ENCODE measurements at regions not wholly inside any gene's neighbourhood (a gene's known extent, or its start where the extent isn't known, plus 50 kb on each side); places are given as distances from the start of the nearest gene placed in this dataset.

- TF ChIP-seq, protein P1, sequence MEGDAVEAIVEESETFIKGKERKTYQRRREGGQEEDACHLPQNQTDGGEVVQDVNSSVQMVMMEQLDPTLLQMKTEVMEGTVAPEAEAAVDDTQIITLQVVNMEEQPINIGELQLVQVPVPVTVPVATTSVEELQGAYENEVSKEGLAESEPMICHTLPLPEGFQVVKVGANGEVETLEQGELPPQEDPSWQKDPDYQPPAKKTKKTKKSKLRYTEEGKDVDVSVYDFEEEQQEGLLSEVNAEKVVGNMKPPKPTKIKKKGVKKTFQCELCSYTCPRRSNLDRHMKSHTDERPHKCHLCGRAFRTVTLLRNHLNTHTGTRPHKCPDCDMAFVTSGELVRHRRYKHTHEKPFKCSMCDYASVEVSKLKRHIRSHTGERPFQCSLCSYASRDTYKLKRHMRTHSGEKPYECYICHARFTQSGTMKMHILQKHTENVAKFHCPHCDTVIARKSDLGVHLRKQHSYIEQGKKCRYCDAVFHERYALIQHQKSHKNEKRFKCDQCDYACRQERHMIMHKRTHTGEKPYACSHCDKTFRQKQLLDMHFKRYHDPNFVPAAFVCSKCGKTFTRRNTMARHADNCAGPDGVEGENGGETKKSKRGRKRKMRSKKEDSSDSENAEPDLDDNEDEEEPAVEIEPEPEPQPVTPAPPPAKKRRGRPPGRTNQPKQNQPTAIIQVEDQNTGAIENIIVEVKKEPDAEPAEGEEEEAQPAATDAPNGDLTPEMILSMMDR (IDR thresholded peaks at IDR 0.05), result no peak
These were observed 78.5 kb upstream of the LANCL2 start for GRCh38 chr7:55286666-55287065.

- TF ChIP-seq, protein P1 (IDR thresholded peaks at IDR 0.05), result no peak
These were observed 76.9 kb upstream of the LANCL2 start for GRCh38 chr7:55288070-55288824.

- TF ChIP-seq, protein P1 (IDR thresholded peaks at IDR 0.05), result no peak
These were observed 69.1 kb upstream of the LANCL2 start for GRCh38 chr7:55296070-55296469.

DNA sequence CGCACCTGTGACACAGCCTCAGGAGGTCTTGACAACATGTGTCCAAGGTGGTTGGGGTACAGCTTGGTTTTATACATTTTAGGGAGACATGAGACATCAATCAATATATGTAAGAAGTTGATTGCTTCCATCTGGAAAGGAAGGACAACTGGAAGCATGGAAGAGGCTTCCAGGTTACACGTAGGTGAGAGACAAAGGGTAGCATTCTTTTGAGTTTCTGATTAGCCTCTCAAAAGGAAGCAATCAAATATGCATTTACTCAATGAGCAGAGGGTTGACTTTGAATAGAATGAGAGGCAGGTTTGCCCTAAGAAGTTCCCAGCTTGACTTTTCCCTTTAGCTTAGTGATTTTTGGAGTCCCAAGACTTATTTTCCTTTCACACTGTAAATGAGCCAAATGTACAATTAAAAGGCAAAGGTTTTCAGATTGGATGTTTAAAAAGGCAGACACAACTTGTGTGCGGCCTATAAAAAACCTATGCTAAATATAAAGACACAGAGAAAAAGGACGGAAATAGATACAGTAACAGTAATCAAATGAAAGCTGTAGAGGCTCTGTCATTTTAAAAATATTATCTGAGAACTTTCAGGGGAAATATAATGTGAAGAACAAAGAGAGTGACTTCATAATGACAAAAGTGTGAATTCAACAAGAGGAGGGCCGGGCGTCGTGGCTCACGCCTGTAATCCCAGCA is 65.7 kb upstream of the LANCL2 start:
- TF ChIP-seq, protein P1 (IDR thresholded peaks at IDR 0.05), result no peak

- TF ChIP-seq, protein P1 (IDR thresholded peaks at IDR 0.05), result no peak
These were observed 61.9 kb upstream of the LANCL2 start for GRCh38 chr7:55303220-55303619.

DNA sequence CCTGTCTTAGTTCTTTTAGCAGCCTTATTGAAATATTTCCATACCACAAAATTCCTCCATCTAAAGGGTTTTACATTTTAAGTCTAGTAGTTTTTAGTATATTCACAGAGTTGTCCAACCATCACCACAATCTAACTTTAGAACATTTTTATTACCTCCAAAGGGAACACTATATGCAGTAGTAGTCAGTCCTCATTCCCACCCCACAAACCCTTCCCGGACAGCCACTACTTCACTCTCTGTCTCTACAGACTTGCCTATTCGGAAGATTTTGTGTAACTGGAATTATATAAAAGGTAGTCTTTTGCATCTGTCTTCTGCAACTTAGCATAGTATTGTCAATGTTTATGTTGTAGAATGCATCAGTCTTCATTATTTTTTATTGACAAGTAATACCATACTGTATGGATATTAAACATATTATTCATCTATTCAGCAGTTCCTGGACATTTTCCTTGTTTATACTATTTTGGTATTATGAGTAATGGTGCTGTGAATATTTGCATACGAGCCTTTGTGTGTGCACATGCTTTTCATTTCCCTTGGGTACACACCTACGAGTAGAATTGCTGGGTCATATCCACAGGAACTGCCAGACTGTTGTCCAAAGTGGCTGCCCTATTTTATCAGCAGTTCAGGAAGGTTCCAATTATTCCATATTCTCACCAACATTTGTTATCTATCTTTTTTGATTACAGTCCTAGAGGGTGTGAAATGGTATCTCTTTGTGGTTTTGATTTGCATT is 60.9 kb upstream of the LANCL2 start:
- TF ChIP-seq, protein P1 (IDR thresholded peaks at IDR 0.05), result no peak

- TF ChIP-seq, protein P1 (IDR thresholded peaks at IDR 0.05), result no peak
These were observed 60.0 kb upstream of the LANCL2 start for GRCh38 chr7:55305135-55305534.

Measured in LNCAP (cell line).